HG03378 (cell line): ENCODE measurements at regions not wholly inside any gene's neighbourhood (a gene's known extent, or its start where the extent isn't known, plus 50 kb on each side); places are given as distances from the start of the nearest gene placed in this dataset.

Experiments used
- ATAC-seq: cut with Tn5 transposase; IDR thresholded peaks from one replicate; pipeline ENCODE4 v1.9.1; 2021; ENCODE audit warnings: mild to moderate bottlenecking, moderate library complexity; ENCODE audit not compliant: unreplicated experiment

GRCh38 chr14:62002642-62003041 lies 240.4 kb downstream of the SNAPC1 start:
- ATAC-seq = peak; percentile 54

- no peak for ATAC-seq
These were observed 241.5 kb downstream of the SNAPC1 start for GRCh38 chr14:62003701-62004100.

- no peak for ATAC-seq
These were observed 244.0 kb downstream of the SNAPC1 start for GRCh38 chr14:62006116-62006731.

- ATAC-seq = no peak
These were observed 253.0 kb downstream of the SNAPC1 start for GRCh38 chr14:62015243-62015642.

GRCh38 chr14:62015945-62016344 lies 253.7 kb downstream of the SNAPC1 start:
- no peak for ATAC-seq

- no peak for ATAC-seq
These were observed 255.5 kb downstream of the SNAPC1 start for GRCh38 chr14:62017651-62018230.

GRCh38 chr14:62018606-62019005 lies 256.4 kb downstream of the SNAPC1 start:
- ATAC-seq = no peak

- no peak for ATAC-seq
These were observed 265.7 kb downstream of the SNAPC1 start for GRCh38 chr14:62027958-62028357.

GRCh38 chr14:62029569-62029924 lies 267.3 kb downstream of the SNAPC1 start:
- peak; percentile 84 for ATAC-seq

GRCh38 chr14:62030387-62030786 lies 268.2 kb downstream of the SNAPC1 start:
- ATAC-seq = peak; percentile 45

GRCh38 chr14:62031504-62031903 lies 269.3 kb downstream of the SNAPC1 start:
- no peak for ATAC-seq

GRCh38 chr14:62053188-62053587 lies 291.0 kb downstream of the SNAPC1 start:
- ATAC-seq = peak; percentile 87

GRCh38 chr14:62056789-62057188 lies 294.6 kb downstream of the SNAPC1 start:
- ATAC-seq = no peak

- ATAC-seq = no peak
These were observed 300.4 kb downstream of the SNAPC1 start for GRCh38 chr14:62062645-62063044.

- ATAC-seq = no peak
These were observed 302.6 kb downstream of the SNAPC1 start for GRCh38 chr14:62064751-62065323.

- no peak for ATAC-seq
These were observed 304.1 kb downstream of the SNAPC1 start for GRCh38 chr14:62066304-62066703.

- ATAC-seq = no peak
These were observed 308.8 kb downstream of the SNAPC1 start for GRCh38 chr14:62071039-62071438.

- ATAC-seq = no peak
These were observed 314.1 kb downstream of the SNAPC1 start for GRCh38 chr14:62076368-62076767.

GRCh38 chr14:62076825-62077605 lies 314.8 kb downstream of the SNAPC1 start:
- ATAC-seq = no peak

- no peak for ATAC-seq
These were observed 315.5 kb downstream of the SNAPC1 start for GRCh38 chr14:62077676-62078261.

- peak; percentile 47 for ATAC-seq
These were observed 316.8 kb downstream of the SNAPC1 start for GRCh38 chr14:62079038-62079437.
